CD4-positive, alpha-beta T cell treated with Interleukin-6 for 4 hours (primary cell): ENCODE measurements at regions not wholly inside any gene's neighbourhood (a gene's known extent, or its start where the extent isn't known, plus 50 kb on each side); places are given as distances from the start of the nearest gene placed in this dataset.

Source experiments
- DNase-seq: peaks from one replicate; pipeline ENCODE4 v3.0.0-alpha.2; 2020; ENCODE audit warnings: mixed read lengths

- no peak for DNase-seq
Measured at GRCh38 chr6:87798393-87799278, 96.6 kb upstream of the AKIRIN2 start.

GRCh38 chr6:87794922-87795885 lies 93.2 kb upstream of the AKIRIN2 start:
- no peak for DNase-seq

DNA sequence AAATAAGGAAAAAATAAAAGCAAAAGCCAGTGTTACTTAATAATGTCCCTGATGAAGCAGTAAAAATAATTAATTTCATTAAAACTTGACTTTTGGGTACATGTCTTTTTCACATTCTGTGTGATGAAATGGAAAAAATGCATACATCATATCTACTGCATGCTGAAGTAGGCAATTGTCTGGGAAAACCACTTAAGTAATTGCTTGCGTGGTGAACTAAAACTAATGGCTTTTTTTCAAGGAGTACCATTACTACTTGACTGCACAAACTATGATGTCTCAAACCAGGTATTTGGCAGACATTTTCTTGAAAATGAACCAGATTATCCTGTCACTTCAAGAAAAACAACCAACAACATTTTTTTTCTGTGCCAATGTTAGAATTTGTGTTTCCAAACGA lies 91.3 kb upstream of the AKIRIN2 start:
- no peak for DNase-seq

DNA sequence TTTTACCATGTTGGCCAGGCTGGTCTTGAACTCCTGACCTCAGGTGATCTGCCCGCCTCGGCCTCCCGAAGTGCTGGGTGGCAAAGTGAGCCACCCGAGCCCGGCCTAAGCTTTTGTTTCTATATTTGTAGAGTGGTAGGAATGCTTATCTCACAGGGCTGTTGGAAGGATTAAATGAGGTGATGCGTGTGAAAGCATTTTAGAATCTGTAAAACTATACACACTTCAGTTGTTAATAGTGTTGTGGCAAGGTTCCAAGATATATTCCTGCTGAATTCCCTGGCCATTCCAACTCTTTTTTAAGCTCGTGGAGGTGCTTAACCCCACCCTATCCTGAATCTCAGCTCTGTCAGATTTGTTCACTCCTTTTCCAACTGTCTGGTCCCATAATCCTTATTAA lies 89.9 kb upstream of the AKIRIN2 start:
- DNase-seq = no peak

- DNase-seq = no peak
Measured at GRCh38 chr6:87791485-87791884, 89.5 kb upstream of the AKIRIN2 start.

- no peak for DNase-seq
Measured at GRCh38 chr6:87791029-87791428, 89.0 kb upstream of the AKIRIN2 start.

- no peak for DNase-seq
Measured at GRCh38 chr6:87789900-87790290, 87.9 kb upstream of the AKIRIN2 start.

DNA sequence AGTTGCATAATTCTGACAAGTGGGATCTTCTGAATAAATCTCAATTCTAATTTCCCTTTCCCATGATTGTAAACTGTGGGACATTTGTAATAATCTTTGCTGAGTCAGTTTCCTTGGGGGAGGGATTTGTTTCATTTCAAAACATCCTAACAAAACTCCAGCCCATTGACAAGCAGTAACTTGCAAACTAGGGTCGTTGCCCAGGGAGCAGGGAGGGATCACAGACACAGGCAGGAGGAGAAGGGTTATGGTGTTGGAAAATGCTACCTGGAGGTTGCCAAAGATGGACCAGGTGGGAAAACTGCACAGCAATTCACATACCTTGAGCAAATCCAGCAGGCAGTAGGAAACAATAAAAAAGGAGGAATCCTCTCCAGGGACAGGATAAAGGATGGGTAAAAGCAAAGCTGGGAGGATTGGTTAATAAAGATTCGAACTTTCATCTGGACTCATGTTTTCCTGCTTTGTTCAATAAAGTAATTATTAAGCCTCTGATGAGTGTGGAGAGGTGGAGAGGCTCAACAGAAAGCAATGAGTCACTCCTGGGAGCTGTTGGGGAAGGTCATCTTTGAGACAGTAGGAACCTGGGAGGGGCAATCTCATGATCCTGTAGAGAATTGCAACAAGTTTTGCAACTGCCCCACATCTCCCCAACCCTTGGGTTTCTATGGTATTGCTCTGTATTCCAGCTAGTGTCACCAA lies 87.3 kb upstream of the AKIRIN2 start:
- no peak for DNase-seq

DNA sequence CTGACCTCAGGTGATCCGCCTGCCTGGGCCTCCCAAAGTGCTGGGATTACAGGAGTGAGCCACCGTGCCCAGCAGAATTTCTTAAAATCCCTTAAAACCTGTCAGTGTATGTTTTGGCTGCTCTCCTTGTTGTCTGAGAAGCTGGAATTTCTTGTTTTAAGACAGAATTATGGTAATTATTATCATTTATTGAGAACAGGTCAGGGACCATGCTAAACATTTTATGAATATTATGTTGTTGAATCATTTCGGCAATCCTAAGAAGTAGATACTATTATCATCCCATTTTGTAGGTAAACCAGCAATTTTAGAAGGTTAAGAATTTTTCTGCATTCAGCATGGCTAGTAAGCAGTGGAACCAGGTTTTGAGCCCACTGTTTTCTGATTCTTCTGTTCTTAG lies 86.1 kb upstream of the AKIRIN2 start:
- no peak for DNase-seq

GRCh38 chr6:87785229-87785862 lies 83.3 kb upstream of the AKIRIN2 start:
- DNase-seq = no peak

DNA sequence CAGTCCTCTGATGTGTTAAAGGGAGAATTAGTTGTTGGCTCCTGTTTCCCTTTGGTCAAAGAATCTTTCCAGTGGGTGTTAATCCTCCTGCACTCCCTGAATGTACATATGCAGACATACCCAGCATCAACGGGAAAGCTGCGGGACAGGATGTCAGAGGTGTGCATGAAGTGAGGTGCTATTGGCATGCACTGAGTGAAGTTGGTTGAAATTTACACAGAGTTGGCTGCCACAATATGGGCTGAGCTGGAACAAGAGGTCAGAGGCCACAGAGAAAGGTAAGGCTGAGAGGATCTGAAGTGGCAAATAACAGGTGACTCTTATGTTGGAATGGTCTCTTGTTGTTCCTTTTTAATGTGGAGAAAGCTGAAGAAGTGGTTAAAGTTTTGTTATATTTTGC lies 82.7 kb upstream of the AKIRIN2 start:
- no peak for DNase-seq

- DNase-seq = no peak
Measured at GRCh38 chr6:87784051-87784450, 82.0 kb upstream of the AKIRIN2 start.

- DNase-seq = no peak
Measured at GRCh38 chr6:87779542-87779941, 77.5 kb upstream of the AKIRIN2 start.

- no peak for DNase-seq
Measured at GRCh38 chr6:87772597-87773530, 70.8 kb upstream of the AKIRIN2 start.

DNA sequence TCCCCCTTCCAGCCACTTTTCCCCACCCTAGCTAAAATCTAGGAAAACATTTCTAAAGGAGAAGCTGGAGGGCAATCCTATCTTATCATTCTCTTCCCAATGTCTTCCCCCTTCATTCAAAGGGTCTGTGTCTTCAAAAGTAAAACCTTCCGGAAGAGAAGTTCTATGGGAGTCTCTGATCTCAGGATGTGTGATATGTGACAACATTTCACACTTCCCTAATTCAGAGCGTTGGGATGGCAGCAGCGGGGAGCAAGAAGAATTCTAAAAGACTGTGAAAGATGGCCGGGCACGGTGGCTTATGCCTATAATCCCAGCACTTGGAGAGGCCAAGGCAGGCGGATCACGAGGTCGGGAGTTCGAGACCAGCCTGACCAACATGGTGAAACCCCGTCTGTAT lies 65.4 kb upstream of the AKIRIN2 start:
- no peak for DNase-seq

- no peak for DNase-seq
Measured at GRCh38 chr6:87766211-87766610, 64.2 kb upstream of the AKIRIN2 start.

GRCh38 chr6:87763901-87764300 lies 61.9 kb upstream of the AKIRIN2 start:
- no peak for DNase-seq

GRCh38 chr6:87763276-87763675 lies 61.2 kb upstream of the AKIRIN2 start:
- DNase-seq = no peak

- no peak for DNase-seq
Measured at GRCh38 chr6:87762116-87762515, 60.1 kb upstream of the AKIRIN2 start.

DNA sequence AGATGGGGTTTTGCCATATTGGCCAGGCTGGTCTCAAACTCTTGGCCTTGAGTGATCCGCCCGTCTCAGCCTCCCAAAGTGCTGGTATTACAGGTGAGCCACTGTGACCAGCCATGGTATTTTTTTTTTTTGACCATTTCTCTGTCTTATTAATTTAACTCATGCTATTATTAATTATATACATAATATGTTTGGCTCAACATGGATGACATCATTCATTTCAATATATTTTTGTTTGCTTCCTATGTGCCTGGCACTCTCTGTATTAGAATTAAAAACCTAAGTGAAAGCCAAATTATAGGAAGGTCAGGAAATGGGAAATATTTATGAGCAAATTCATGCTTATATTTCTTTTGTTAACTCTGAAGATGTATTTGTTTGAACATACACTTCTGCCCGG lies 55.8 kb upstream of the AKIRIN2 start:
- DNase-seq = no peak

DNA sequence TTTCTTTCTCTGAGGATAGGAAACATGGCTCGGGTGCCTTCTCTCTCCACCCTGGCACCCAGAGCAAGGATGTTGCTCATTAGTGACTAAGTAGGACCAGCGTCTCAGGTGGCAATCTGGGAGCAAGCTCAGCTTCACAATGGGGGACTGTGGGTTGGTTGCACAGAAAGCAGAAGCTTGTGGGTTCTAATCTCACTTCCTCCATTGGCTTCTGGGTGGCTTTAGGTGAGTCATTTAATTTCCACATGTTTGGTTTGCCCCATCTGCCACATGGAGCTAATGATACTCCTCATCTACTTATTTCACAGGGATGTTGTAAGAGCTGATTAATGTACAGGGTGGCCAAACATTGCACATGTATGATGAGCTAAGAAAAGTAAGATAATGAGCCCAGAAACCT lies 54.8 kb upstream of the AKIRIN2 start:
- peak; percentile 35 for DNase-seq
